AG09319 (cell line): ENCODE measurements at regions not wholly inside any gene's neighbourhood (a gene's known extent, or its start where the extent isn't known, plus 50 kb on each side); places are given as distances from the start of the nearest gene placed in this dataset.

ENCODE experiments used
- DNase-seq: peaks from one replicate; pipeline ENCODE4 v3.0.0-alpha.2; 2010; ENCODE audit warnings: low read depth; ENCODE audit errors: extremely low read depth
- CTCF ChIP-seq: IDR thresholded peaks from 2 replicates; pipeline ENCODE4 v1.5.1; 2011; ENCODE audit warnings: low read depth, mild to moderate bottlenecking, inconsistent platforms, low read length, moderate library complexity

- TF ChIP-seq CTCF: no peak
- no peak for DNase-seq
Observed at GRCh38 chr7:93778384-93778783, 112.2 kb downstream of the TFPI2 start.

DNA sequence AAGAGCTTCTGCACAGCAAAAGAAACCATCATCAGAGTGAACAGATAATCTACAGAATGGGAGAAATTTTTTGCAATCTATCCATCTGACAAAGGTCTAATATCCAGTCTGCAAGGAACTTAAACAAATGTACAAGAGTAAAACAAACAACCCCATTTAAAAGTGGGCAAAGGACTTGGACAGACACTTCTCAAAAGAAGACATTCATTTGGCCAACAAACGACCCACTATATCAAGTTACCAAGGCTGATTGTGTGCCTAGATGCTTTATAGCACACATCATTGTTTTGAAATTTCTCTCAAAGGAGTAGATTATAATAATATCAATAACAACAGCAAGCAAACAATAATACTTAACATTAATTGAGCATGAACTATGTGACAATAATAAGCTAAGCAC, 117.1 kb downstream of the TFPI2 start:
- DNase-seq: no peak
- no peak for TF ChIP-seq CTCF

DNA sequence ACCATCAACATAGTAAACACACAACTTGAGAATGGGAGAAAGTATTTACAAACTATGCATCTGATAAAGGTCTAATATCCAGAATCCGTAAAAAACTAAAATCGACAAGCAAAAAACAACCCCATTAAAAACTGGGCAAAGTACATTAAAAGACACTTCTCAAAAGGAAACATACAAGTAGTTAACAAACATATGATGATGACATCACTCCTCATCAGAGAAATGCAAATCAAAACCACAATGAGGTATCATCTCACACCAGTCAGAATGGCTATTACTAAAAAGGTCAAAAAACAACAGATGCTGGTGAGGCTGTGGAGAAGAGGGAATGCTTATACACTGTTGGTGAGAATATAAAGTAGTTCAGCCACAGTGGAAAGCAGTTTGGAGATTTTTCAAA, 125.1 kb downstream of the TFPI2 start:
- DNase-seq: no peak
- TF ChIP-seq CTCF: no peak

DNA sequence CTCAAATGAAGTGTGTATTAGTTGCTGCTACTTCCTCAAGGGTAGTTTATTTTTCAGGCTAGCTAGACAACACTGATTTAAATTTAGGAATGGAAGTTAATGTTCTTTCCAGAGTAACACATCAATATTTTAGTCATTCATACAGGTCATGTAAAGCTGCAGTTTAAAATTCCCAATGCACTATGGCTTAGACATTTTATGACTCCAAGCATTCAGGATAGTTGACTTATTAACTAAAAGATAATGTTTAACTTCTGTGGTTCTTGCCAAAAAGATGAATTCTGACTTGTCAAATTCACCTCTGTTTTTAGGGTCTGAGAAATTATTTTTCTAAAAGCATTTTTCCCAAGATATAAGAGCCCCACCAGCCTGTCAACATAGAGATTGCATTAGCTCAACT, 131.9 kb downstream of the TFPI2 start:
- DNase-seq: no peak
- TF ChIP-seq CTCF: no peak

DNA sequence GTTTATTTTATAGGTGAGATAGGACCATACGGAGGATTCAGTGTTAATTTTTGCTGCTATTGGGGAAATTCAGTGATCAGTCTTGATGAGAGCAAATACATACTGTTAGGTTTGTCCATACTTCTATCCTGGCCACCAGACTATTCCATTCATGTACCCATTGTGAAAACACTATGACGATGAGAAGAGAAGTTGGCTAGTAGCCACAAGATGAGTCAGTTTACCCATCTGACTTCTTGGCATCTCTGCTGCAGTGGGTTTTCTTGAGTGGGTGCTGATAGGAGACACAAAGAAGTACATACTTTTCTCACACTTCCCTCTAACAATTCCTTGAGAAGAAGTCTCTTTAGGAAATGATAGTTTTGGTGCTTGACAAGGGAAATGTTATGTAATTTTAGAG, 133.1 kb downstream of the TFPI2 start:
- no peak for DNase-seq
- no peak for TF ChIP-seq CTCF

GRCh38 chr7:93756890-93757289, 133.7 kb downstream of the TFPI2 start:
- no peak for DNase-seq
- TF ChIP-seq CTCF: no peak

DNA sequence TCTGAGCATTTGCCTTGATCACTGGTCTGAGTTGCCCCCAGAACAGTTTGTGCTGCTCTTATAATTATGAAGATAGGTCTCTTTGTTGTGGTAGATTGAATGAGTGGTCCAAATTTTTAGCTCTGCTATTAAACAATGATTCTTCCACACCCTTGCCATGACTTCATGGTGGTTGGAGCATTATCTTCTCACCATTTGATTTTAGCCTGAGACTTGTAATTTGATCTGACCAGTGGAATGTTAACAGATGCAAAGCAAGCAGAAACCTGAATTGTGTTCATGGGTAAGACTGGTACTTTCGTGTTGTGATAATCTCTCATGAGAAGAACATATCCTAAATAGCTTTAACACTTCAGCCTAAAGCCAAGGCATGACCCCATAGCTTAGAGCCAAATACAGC, 139.1 kb downstream of the TFPI2 start:
- no peak for DNase-seq
- no peak for TF ChIP-seq CTCF
